OCI-LY1 (cell line): ENCODE measurements at regions not wholly inside any gene's neighbourhood (a gene's known extent, or its start where the extent isn't known, plus 50 kb on each side); places are given as distances from the start of the nearest gene placed in this dataset.

Source experiments
- CTCF ChIP-seq: fragments of 200-600 bp; sonication (generic), shearing (Covaris generic); IDR thresholded peaks from 2 replicates; pipeline ENCODE4 v1.5.1; 2017; ENCODE audit warnings: mild to moderate bottlenecking, antibody characterized with exemption, low read length, moderate library complexity, mixed read lengths
- EZH2 ChIP-seq: fragments of 200-600 bp; sonication (generic), shearing (Covaris generic); IDR thresholded peaks from 2 replicates; pipeline ENCODE4 v1.8.0; 2017; ENCODE audit warnings: borderline replicate concordance, mixed run types, mild to moderate bottlenecking, antibody characterized with exemption, low read length, moderate library complexity, mixed read lengths

- TF ChIP-seq CTCF (no peak), EZH2 (no peak)
Measured at GRCh38 chr13:106919133-106919532, 351.2 kb upstream of the ARGLU1 start.
